GM10266 (cell line): ENCODE measurements at regions not wholly inside any gene's neighbourhood (a gene's known extent, or its start where the extent isn't known, plus 50 kb on each side); places are given as distances from the start of the nearest gene placed in this dataset.

Source experiments
- DNase-seq: peaks from one replicate; pipeline ENCODE4 v3.0.0; 2012; ENCODE audit errors: extremely low spot score
- CTCF ChIP-seq: IDR thresholded peaks from 2 replicates; pipeline ENCODE4 v1.5.1; 2012; ENCODE audit warnings: mild to moderate bottlenecking, low read depth; ENCODE audit not compliant: control insufficient read depth, insufficient read depth; ENCODE audit errors: missing control alignments

GRCh38 chr6:165748390-165748789 lies 85.3 kb upstream of the PDE10A start:
- DNase-seq: no peak
- TF ChIP-seq CTCF: no peak

DNA sequence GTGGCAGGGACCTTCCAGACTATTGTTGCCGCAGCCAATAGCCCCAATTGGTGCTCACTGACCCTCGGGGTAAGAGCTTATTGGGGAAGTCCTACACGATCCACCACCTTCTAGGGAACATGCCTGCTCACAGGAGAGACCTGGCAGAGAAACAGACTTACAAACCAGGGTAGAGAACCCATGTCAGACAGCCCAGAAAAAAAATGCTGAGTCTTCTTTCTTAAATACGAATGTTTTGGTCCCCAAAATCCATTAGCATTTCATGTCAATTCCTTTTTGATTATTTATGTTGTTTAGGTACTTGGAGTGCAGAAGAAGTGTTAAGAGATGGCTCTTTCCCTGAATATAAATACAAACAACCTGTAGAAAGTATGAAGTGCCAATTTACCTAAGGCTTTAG lies 84.9 kb upstream of the PDE10A start:
- no peak for TF ChIP-seq CTCF
- no peak for DNase-seq

DNA sequence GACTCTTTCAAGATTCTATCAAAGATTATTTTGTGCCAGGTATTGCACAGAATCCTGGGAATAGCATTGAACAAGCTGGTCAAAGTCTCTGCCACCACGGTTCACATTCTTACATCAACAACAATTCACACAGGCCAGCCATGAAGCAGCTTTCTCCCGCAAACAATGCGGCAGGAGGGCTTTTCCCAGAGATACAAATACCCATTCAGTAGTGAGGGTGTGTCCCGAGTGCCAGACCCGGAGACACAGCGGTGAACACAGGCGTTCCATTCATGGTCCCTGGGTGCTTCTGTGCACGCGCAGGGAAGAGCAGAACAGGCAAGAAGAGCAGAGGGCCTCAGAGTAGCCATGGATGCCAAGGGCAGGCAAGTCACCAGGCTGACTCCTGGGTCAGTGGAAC lies 83.3 kb upstream of the PDE10A start:
- TF ChIP-seq CTCF: no peak
- no peak for DNase-seq

- DNase-seq: no peak
- TF ChIP-seq CTCF: no peak
Measured at GRCh38 chr6:165745492-165745891, 82.5 kb upstream of the PDE10A start.

DNA sequence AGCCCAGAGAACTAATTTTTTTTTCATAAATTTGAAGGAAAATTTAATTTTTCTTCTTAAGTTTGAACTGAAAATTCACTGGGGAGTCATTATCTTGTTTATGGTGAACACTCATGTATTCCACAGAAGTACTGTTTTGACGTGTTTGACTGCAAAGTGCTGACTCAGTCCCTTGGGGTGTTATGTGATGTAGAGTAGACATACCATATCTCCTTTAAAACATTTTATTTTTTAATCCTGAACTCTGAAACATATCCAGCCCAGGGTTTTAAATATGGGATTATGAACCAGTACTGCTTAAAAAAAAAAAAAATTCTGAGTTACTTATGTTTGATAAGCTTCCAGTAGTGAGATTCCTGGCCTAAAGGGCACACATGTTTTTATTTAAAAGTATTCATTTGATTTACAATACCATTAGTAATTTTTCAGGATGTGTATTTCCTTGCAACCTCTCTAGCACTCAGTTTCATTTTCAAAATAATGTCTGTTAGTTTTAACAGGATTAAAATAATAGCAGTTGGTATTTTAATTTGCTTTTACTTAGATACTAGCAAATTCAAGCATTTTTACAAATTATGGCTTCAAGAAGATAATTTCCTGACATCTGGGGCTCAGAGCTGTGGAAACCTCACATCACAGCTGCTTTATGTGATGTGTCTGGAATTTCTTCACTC lies 81.7 kb upstream of the PDE10A start:
- no peak for DNase-seq
- no peak for TF ChIP-seq CTCF

GRCh38 chr6:165743366-165743898 lies 80.4 kb upstream of the PDE10A start:
- no peak for TF ChIP-seq CTCF
- DNase-seq: no peak

GRCh38 chr6:165742047-165742446 lies 79.0 kb upstream of the PDE10A start:
- TF ChIP-seq CTCF: no peak
- no peak for DNase-seq
